H1 (cell line): ENCODE measurements at regions not wholly inside any gene's neighbourhood (a gene's known extent, or its start where the extent isn't known, plus 50 kb on each side); places are given as distances from the start of the nearest gene placed in this dataset.

Experiments used
- BRCA1 ChIP-seq: IDR thresholded peaks from 2 replicates; pipeline ENCODE4 v1.6.1; 2012; ENCODE audit warnings: low read depth, low read length, improper control_type of control experiment
- RBBP5 ChIP-seq: IDR thresholded peaks from 2 replicates; pipeline ENCODE4 v1.7.1; 2012; ENCODE audit warnings: low read depth, mild to moderate bottlenecking, inconsistent platforms, low read length, moderate library complexity, borderline replicate concordance
- ZNF274 ChIP-seq: IDR thresholded peaks from 2 replicates; pipeline ENCODE4 v1.7.0; 2012; ENCODE audit warnings: low read length, borderline replicate concordance; ENCODE audit errors: extremely low read depth
- TF ChIP-seq, protein P1 (sequence below): IDR thresholded peaks from 2 replicates; pipeline ENCODE4 v1.6.1; 2011; ENCODE audit warnings: low read length, improper control_type of control experiment

DNA sequence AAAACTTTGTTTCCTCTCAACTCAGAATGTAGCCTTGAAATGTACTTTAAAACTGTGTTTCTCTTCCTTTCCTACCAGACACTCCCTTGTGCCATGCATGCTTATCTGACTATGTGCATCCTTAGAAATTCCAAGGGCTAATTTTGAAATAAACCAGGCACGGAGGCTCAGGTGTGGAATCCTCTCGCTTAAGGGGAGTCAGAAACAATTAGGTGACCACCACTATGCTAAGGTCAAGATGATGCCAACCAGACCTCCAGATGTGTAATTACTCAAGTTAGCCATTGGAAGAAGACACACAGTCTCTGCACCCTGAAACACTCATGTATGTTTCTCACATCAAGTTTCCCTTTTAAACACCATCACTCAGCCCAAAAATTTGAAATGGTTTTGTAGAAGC lies 572.1 kb downstream of the VGLL3 start (continued):
- TF ChIP-seq ZNF274: no peak
- TF ChIP-seq RBBP5: no peak
- TF ChIP-seq BRCA1: no peak
- TF ChIP-seq, protein P1, sequence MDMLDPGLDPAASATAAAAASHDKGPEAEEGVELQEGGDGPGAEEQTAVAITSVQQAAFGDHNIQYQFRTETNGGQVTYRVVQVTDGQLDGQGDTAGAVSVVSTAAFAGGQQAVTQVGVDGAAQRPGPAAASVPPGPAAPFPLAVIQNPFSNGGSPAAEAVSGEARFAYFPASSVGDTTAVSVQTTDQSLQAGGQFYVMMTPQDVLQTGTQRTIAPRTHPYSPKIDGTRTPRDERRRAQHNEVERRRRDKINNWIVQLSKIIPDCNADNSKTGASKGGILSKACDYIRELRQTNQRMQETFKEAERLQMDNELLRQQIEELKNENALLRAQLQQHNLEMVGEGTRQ: no peak
